GM12892 (cell line): ENCODE measurements at regions not wholly inside any gene's neighbourhood (a gene's known extent, or its start where the extent isn't known, plus 50 kb on each side); places are given as distances from the start of the nearest gene placed in this dataset.
"Not testable (repeated sequence)": the region's sequence is repeated elsewhere in the genome, so short reads cannot be mapped to it uniquely, and the experiment has no call there.

Experiments
- DNase-seq: peaks from one replicate; pipeline ENCODE4 v3.0.0; 2011; ENCODE audit not compliant: insufficient read length
- FAIRE-seq: peaks from 2 replicates; lab custom pipeline; 2011; peaks lifted over from hg19 to GRCh38; lab: Jason Lieb, UNC
- POLR2A ChIP-seq: IDR thresholded peaks from 2 replicates; pipeline ENCODE4 v1.6.1; 2011; ENCODE audit warnings: low read depth, low read length, control low read depth
- POLR2AphosphoS5 ChIP-seq: IDR thresholded peaks from 2 replicates; pipeline ENCODE4 v1.6.1; 2011; ENCODE audit warnings: low read depth, low read length, control low read depth
- TAF1 ChIP-seq: IDR thresholded peaks from 2 replicates; pipeline ENCODE4 v1.6.1; 2011; ENCODE audit warnings: low read depth, mild to moderate bottlenecking, control low read depth, low read length, borderline replicate concordance

DNA sequence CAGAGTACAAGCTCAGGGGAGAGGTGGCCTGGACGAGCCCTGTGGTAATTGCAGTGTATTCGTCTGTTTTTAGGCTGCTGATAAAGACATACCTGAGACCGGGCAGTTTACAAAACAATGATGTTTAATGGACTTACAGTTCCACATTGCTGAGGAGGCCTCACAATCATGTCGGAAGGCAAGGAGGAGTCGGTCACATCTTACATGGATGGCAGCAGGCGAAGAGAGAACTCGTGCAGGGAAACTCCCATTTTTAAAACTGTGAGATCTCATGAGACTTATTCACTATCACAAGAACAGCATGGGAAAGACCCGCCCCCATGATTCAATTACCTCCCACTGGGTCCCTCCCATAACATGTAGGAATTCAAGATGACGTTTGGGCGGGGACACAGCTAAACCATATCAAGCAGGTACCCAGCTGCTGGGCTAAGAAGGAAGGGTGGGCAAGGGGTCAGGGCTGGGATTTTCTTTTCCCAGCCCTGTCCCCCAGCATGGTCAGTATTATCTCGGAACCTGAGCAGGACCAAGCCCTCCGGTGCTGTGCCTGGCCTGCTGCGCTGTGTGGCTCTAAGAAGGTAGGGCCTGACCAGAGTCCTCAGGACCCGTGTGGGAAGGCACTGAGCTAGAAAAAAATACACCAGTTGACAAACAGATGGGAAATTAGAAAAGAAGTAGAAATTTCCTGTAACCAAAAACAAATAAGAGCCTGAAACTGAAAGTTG is 78.6 kb upstream of the SH3BP4 start:
- FAIRE-seq (no peak), DNase-seq (no peak)

GRCh38 chr2:234869969-234870368 is 81.8 kb upstream of the SH3BP4 start:
- no peak for DNase-seq
- no peak for TF ChIP-seq POLR2A
- TF ChIP-seq POLR2AphosphoS5, result no peak
- no peak for TF ChIP-seq TAF1
- no peak for FAIRE-seq

More for the DNA sequence above, 78.6 kb upstream of the SH3BP4 start:
- TF ChIP-seq POLR2A, result no peak
- TF ChIP-seq POLR2AphosphoS5, result no peak
- TF ChIP-seq TAF1, result no peak

DNA sequence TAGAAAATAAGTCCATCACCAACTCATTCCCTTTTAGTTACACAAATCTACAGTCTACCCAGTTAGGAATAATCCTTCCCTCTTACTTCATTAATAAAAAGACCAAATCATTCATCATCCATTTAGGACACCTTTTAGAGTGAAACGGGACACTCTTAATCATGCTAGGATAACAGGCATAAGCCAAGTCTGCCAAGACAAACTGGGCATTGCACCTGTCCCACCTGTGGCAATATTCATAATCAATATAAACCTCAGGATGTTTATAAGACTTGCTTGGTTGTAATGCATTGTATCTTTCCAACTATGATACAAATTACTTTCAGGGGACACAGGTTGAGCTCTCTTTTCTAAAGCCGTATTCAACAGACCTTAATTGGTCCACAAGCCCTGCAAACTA is 82.7 kb upstream of the SH3BP4 start:
- no peak for TF ChIP-seq TAF1
- no peak for TF ChIP-seq POLR2AphosphoS5
- TF ChIP-seq POLR2A, result no peak
- FAIRE-seq (no peak), DNase-seq (no peak)

DNA sequence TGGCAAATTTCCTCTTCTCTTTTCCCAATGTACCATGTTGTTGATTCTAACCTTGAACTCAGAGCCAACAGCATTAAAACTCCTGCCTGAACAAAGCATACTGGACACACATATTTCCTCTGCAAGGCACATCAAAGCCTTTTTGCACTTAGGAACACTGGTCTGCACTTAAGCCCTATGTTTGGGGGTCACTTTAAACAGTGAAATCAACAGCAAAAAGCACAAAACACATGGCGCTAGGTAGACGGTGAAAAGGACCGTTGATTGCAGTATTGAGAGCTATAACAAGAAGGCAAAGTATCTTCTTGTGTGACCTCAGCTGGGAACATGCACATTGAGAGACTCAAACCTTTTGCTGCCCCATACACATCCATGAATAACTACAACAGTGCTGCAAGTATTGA is 83.9 kb upstream of the SH3BP4 start:
- TF ChIP-seq POLR2A (no peak), POLR2AphosphoS5 (no peak), TAF1 (no peak)
- DNase-seq (no peak), FAIRE-seq (no peak)

GRCh38 chr2:234865586-234865985 is 86.2 kb upstream of the SH3BP4 start:
- DNase-seq, result no peak
- no peak for TF ChIP-seq POLR2AphosphoS5
- TF ChIP-seq TAF1, result no peak
- TF ChIP-seq POLR2A, result no peak
- no peak for FAIRE-seq

- no peak for TF ChIP-seq POLR2AphosphoS5
- no peak for TF ChIP-seq TAF1
- no peak for TF ChIP-seq POLR2A
- no peak for FAIRE-seq
- DNase-seq, result no peak
Measured at GRCh38 chr2:234865040-234865439, 86.8 kb upstream of the SH3BP4 start.

DNA sequence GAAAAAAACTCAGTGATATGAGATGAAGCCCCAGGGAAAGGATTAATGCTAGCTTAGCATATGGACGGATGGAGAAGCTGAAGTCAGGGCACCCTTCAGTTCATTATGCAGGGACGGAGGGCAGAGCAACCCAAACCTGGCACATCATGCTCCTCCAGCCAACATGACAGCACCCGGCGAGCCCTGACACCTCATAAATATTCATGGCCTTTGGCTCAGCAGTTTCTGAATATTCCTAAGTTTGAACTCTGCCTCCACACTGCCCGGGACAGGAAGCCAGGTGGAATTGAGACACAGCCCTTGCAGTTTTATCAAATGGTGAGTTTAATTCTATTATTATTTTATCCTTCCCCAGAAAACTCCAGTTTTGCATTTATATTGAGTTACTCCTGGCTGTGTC is 87.3 kb upstream of the SH3BP4 start:
- TF ChIP-seq POLR2AphosphoS5 (no peak), TAF1 (no peak), POLR2A (no peak)
- DNase-seq (no peak), FAIRE-seq (no peak)

- FAIRE-seq (no peak), DNase-seq (no peak)
- TF ChIP-seq TAF1 (no peak), POLR2A (no peak), POLR2AphosphoS5 (no peak)
Measured at GRCh38 chr2:234863043-234863934, 88.5 kb upstream of the SH3BP4 start.

DNA sequence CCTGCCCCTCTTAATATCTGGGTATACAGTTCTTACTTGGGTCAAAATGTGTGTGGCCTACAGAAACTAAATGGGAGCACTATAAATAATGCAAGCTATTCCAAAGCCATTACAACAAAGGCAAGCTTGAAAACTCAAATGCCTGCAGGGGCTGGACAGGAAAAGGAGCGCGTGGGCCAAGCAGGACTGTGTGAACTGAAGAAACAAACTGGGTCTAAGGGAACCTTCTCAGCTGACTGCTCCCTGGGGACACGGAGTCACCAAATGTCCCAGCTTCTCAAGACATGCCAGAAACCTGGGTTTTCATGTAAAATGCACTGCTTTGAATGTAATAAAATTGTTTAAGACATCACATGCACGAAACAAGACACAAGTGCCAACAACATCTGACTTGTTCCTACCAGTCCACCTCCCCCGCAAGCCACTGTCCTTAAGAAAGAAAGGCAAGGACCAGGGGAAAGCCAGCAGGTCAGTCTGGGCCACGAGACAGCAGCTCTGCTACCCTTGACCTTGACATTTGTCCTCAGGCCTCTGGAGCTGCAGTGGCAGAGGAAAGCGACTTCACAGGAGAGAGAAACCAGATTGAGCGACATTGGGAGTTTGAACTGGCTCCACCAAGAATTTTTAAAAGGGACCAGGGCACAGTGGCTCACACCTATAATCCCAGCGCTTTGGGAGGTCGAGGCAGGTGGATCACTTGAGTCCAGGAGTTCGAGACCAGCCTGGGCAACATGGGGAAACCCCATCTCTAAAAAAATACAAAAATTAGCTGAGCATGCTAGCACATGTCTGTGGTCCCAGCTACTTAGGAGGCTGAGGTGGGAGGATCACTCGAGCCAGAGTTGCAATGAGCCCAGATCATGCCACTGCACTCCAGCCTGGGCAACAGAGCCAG is 89.7 kb upstream of the SH3BP4 start:
- TF ChIP-seq POLR2AphosphoS5 (no peak), TAF1 (no peak), POLR2A (no peak)
- DNase-seq, result no peak
- FAIRE-seq, result no peak

DNA sequence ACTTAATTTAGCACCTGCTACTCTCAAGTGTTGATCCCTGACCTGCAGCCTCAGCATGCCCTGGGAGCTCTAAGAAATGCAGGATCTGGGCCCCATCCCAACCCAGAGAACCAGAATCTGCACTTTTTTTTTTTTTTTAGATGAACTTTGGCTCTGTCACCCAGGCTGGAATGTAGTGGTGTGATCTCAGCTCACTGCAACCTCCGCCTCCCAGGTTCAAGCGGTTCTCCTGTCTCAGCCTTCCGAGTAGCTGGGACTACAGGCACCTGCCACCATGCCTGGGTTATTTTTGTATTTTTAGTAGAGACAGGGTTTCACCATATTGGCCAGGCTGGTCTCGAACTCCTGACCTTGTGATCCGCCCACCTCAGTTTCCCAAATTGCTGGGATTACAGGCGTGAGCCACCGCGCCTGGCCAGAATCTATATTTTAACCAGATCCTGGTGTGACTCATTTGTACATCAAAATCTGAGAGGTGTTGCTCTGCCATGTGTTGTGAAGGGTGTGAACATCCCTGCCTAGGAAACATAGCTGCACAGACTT is 92.4 kb upstream of the SH3BP4 start:
- FAIRE-seq, DNase-seq: not testable (repeated sequence)

DNA sequence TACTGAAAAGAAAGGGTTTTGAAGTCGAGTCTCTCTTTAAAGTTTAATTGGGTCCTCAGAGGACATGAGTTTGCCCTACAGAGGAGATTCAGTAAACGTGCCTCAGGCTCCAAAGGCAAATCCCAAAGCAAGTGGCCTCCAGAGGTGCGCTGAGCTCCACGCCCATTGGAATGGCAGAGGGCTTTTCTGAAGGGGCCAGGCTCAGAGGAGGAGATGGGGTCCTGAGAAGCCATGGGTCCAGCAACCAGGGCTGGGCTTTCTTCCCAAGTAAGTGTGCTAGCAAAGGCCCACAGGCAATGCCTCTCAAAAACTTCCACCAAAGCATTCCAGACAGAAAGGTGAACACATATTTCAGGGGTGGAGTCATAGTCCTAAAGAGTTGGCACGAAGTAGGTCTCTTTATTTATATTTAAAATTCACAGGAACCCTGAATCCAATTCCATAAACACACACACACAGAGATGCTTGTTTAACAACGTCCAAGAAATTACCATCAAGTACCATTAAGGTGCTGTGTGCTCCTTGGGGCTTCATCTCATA is 93.0 kb upstream of the SH3BP4 start:
- DNase-seq, result no peak
- FAIRE-seq, result no peak
- no peak for TF ChIP-seq POLR2AphosphoS5
- no peak for TF ChIP-seq TAF1
